ENCODE measurements at regions not wholly inside any gene's neighbourhood (a gene's known extent, or its start where the extent isn't known, plus 50 kb on each side); places are given as distances from the start of the nearest gene placed in this dataset.
A peak's percentile ranks its signal among the peaks of the same experiment; 100 is the strongest.

DNA sequence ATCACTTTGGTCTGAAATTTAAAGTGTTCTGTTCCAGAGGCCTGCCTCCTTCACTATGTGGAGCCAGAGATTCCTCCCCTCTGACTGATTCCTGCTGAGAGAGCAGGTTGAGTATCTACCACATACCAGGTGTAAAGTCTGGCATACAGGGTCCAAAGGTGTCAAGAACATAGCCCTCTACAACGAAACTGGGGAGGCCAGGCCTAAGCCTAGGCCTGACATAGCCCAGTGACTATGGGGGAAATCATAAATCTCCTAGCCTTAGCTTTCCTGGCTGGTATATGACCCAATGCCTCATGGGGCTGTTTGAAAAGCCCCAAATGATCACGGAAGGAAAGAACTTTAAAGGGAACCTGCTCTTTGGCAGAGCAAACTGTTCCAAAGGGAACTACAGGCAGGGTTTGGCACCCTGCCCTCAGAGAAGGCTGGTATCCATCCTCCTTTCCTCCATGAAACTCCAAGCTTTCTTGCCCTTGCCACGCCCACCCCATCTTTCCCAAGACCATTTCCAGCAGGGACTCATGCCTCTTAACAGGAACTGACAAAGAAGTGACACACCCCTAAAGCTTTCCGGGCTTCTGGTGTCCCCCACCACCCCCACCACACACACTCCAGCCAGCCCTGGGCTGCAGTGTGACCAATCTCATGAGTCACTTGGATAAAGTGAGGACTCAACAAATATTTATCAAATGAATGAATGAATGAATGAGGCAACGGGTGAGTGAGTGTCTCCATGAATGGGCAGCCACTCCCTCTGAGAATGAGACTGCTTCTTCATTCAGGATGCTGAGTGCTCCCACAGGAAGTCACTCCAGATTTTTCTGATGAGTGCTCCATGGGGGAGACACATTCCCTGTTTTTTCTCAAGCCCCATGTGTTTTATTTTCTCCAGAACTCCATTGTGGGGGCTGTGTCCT lies 93.3 kb upstream of the CALM2 start (continued):
- peak; percentile 62 for TF ChIP-seq FOSL1 (tag; conservative IDR thresholded peaks at IDR 0.05)
- TF ChIP-seq ZNF24 (IDR thresholded peaks at IDR 0.05): peak; percentile 94
- 0 out of 2 replicates have a peak, but pooled peaks have one; percentile 21 for TF ChIP-seq GABPB1 (CRISPR knock-in tag; IDR thresholded peaks at IDR 0.05)
- TF ChIP-seq, protein P1, sequence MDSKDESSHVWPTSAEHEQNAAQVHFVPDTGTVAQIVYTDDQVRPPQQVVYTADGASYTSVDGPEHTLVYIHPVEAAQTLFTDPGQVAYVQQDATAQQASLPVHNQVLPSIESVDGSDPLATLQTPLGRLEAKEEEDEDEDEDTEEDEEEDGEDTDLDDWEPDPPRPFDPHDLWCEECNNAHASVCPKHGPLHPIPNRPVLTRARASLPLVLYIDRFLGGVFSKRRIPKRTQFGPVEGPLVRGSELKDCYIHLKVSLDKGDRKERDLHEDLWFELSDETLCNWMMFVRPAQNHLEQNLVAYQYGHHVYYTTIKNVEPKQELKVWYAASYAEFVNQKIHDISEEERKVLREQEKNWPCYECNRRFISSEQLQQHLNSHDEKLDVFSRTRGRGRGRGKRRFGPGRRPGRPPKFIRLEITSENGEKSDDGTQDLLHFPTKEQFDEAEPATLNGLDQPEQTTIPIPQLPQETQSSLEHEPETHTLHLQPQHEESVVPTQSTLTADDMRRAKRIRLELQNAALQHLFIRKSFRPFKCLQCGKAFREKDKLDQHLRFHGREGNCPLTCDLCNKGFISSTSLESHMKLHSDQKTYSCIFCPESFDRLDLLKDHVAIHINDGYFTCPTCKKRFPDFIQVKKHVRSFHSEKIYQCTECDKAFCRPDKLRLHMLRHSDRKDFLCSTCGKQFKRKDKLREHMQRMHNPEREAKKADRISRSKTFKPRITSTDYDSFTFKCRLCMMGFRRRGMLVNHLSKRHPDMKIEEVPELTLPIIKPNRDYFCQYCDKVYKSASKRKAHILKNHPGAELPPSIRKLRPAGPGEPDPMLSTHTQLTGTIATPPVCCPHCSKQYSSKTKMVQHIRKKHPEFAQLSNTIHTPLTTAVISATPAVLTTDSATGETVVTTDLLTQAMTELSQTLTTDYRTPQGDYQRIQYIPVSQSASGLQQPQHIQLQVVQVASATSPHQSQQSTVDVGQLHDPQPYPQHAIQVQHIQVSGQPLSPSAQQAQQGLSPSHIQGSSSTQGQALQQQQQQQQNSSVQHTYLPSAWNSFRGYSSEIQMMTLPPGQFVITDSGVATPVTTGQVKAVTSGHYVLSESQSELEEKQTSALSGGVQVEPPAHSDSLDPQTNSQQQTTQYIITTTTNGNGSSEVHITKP (IDR thresholded peaks at IDR 0.05; ENCODE audit: partially characterized antibody): peak; percentile 22
- peak; percentile 50 for TF ChIP-seq GABPA (tag; conservative IDR thresholded peaks at IDR 0.05; ENCODE audit: low read depth)

DNA sequence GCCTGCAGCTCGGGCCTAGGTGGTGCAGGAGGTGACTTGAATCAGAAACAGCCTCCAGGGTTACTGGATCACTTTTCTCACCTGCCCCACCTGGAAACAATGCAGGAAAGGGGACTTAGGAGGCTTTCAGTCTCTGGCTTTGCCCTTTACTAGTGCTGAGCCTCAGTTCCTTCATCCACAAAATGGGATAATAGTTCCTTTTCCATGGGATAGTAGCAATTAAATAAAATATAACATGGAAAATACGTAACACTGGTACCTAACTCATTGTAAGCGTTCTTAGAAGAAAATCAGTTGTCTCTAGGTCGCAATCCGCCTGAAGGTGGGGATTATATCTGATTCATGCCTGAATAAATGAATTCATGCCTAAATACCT lies 91.4 kb upstream of the CALM2 start:
- BruUV-seq (replicated peaks): no TSS peak
- Histone ChIP-seq H3K9ac (ENCODE audit: insufficient read depth in 1 of 2, low read depth in 2 of 2, low read length in 2 of 2) (peak overlapping the region in 1 of 2 experiments; percentile 47; a peak in 1 of 4 replicates), H3K27me3 (ENCODE audit: control insufficient read depth in 2 of 2, insufficient read depth in 2 of 2, low read length in 2 of 2) (no peaks in the 10 kb centered on the region), H3K79me2 (ENCODE audit: control insufficient read depth, insufficient read depth, low read length) (no peaks in the 10 kb centered on the region), H4K20me1 (replicated peaks; ENCODE audit: control insufficient read depth, insufficient read depth, low read length) (no peaks in the 10 kb centered on the region), H3K9me3 (replicated peaks; ENCODE audit: control insufficient read depth, insufficient read depth, low read depth, low read length) (no peaks in the 10 kb centered on the region), H3K4me1 (replicated peaks in 1 of 2; ENCODE audit: control insufficient read depth in 2 of 2, insufficient read depth in 2 of 2, low read length in 2 of 2) (peaks cover 11 to 17% of the 10 kb centered on the region in 2 experiments), H3K36me3 (ENCODE audit: control insufficient read depth, insufficient read depth, low read length) (no peaks in the 10 kb centered on the region), H3K27ac (ENCODE audit: extremely low read depth, low read depth, low read length) (no peak overlapping the region), H2AFZ (ENCODE audit: low read depth, low read length) (no peak overlapping the region), H3K4me3 (no peak overlapping the region), H3K9me1 (ENCODE audit: control insufficient read depth, insufficient read depth, low read length) (no peaks in the 10 kb centered on the region), H3K4me2 (ENCODE audit: insufficient read depth, low read length) (no peak overlapping the region)
- TF ChIP-seq, protein P2, sequence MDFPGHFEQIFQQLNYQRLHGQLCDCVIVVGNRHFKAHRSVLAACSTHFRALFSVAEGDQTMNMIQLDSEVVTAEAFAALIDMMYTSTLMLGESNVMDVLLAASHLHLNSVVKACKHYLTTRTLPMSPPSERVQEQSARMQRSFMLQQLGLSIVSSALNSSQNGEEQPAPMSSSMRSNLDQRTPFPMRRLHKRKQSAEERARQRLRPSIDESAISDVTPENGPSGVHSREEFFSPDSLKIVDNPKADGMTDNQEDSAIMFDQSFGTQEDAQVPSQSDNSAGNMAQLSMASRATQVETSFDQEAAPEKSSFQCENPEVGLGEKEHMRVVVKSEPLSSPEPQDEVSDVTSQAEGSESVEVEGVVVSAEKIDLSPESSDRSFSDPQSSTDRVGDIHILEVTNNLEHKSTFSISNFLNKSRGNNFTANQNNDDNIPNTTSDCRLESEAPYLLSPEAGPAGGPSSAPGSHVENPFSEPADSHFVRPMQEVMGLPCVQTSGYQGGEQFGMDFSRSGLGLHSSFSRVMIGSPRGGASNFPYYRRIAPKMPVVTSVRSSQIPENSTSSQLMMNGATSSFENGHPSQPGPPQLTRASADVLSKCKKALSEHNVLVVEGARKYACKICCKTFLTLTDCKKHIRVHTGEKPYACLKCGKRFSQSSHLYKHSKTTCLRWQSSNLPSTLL (IDR thresholded peaks at IDR 0.05): no peak
- TF ChIP-seq, protein P3, sequence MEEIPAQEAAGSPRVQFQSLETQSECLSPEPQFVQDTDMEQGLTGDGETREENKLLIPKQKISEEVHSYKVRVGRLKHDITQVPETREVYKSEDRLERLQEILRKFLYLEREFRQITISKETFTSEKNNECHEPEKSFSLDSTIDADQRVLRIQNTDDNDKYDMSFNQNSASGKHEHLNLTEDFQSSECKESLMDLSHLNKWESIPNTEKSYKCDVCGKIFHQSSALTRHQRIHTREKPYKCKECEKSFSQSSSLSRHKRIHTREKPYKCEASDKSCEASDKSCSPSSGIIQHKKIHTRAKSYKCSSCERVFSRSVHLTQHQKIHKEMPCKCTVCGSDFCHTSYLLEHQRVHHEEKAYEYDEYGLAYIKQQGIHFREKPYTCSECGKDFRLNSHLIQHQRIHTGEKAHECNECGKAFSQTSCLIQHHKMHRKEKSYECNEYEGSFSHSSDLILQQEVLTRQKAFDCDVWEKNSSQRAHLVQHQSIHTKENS (CRISPR knock-in tag; IDR thresholded peaks at IDR 0.05): no peak
- TF ChIP-seq TEAD4 (IDR thresholded peaks at IDR 0.05; ENCODE audit: low read length) (no peak), TEAD4 (CRISPR knock-in tag; IDR thresholded peaks at IDR 0.05; ENCODE audit: borderline replicate concordance) (no peak), HOXB6 (CRISPR knock-in tag; IDR thresholded peaks at IDR 0.05; ENCODE audit: borderline replicate concordance) (no peak)
- FAIRE-seq: no peak
- in situ Hi-C loops (cut with MboI) (no loop called here), intact Hi-C loops (cut with micrococcal nuclease) (no loop called here)
- POLR2A ChIA-PET: interaction anchor here (0.6 to 1.3 kb wide), 3 partner anchors 9 to 40 kb away, joined by 3 to 6 read pairs (median 4); no protein-coding TSS in a partner anchor
- WGBS (ENCODE audit: insufficient coverage, low coverage, missing lambda C conversion rate): 63% methylated on average over 5 of the region's 5 CpGs
- CTCF ChIA-PET (ENCODE audit: low intra/inter-chr PET ratio): no interaction called here
- no peak for ATAC-seq
- no peak for DNase-seq (ENCODE audit: extremely low read depth in 1 of 4, low spot score in 3 of 4)

Measured in K562 (cell line).